Suprapubic skin (tissue), 4 donors: ENCODE measurements at regions not wholly inside any gene's neighbourhood (a gene's known extent, or its start where the extent isn't known, plus 50 kb on each side); places are given as distances from the start of the nearest gene placed in this dataset.

Experiments used
- DNase-seq, 2 donors: peaks; one replicate each; pipeline ENCODE4 v3.0.0-alpha.2; 2019; ENCODE audit warnings: low spot score in 2 of 2
- H3K27ac ChIP-seq: fragments of 200-600 bp; sonication (generic); one replicate; pipeline ENCODE4 v1.5.1; 2019
- H3K27me3 ChIP-seq: fragments of 200-600 bp; sonication (generic); one replicate; pipeline ENCODE4 v1.5.1; 2019
- H3K36me3 ChIP-seq: fragments of 200-600 bp; sonication (generic); one replicate; pipeline ENCODE4 v1.5.1; 2019
- H3K4me1 ChIP-seq: fragments of 200-600 bp; sonication (generic); one replicate; pipeline ENCODE4 v1.5.1; 2019
- H3K4me3 ChIP-seq: fragments of 200-600 bp; sonication (generic); one replicate; pipeline ENCODE4 v1.5.1; 2019; ENCODE audit warnings: mild to moderate bottlenecking
- H3K9me3 ChIP-seq: fragments of 200-600 bp; sonication (generic); one replicate; pipeline ENCODE4 v1.5.1; 2019
- EP300 ChIP-seq: sonication (generic); formaldehyde crosslinking; IDR thresholded peaks from one replicate; pipeline ENCODE4 v1.6.1; 2017; ENCODE audit warnings: antibody characterized with exemption
- POLR2A ChIP-seq, 2 donors: fragments of 450-650 bp; IDR thresholded peaks; one replicate each; pipeline ENCODE4 v1.6.1; 2017; ENCODE audit warnings: antibody characterized with exemption in 2 of 2, mild to moderate bottlenecking in 2 of 2, moderate library complexity in 2 of 2
- POLR2AphosphoS5 ChIP-seq, 3 donors: sonication (generic); formaldehyde crosslinking; IDR thresholded peaks; one replicate each; pipeline ENCODE4 v1.6.1; 2017; ENCODE audit warnings: antibody characterized with exemption in 3 of 3
- WGBS: methylation state at CpG from one replicate; pipeline ENCODE4 v1.1.5; 2018; 5-methylcytosine and 5-hydroxymethylcytosine counted together
- TF ChIP-seq, protein P1 (sequence below), 2 donors: fragments of 200-600 bp in 1 of 2; fragments of 450-650 bp in 1 of 2; sonication (generic) in 1 of 2; IDR thresholded peaks; one replicate each; pipeline ENCODE4 v1.5.1; 2016 to 2019; ENCODE audit warnings: antibody characterized with exemption in 2 of 2, mild to moderate bottlenecking in 1 of 2, moderate library complexity in 1 of 2

DNA sequence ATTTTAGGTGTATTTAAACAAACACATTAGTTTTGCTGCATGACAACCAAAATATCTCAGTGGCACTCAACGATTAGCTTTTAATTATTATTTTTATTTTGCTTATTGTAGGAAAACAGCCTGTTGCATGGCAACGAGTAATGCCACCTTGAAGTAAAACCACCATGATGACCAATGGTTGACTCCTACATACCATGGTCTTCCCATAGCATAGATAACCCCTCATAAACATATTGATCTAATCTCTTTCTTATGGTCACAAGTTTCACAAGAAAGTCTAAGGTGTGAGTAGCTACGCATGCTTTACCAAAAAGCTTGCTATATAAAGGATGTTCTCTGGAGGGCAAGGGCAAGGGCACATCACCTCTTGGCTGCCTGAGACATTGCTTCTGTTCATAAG is 61.5 kb upstream of the PTBP2 start:
- WGBS, result 83% methylated on average over 3 of the region's 3 CpGs
- TF ChIP-seq EP300, result no peak
- no peak for TF ChIP-seq POLR2AphosphoS5 (IDR thresholded peaks at IDR 0.05)
- no peak for TF ChIP-seq POLR2A (IDR thresholded peaks at IDR 0.05)
- TF ChIP-seq, protein P1, sequence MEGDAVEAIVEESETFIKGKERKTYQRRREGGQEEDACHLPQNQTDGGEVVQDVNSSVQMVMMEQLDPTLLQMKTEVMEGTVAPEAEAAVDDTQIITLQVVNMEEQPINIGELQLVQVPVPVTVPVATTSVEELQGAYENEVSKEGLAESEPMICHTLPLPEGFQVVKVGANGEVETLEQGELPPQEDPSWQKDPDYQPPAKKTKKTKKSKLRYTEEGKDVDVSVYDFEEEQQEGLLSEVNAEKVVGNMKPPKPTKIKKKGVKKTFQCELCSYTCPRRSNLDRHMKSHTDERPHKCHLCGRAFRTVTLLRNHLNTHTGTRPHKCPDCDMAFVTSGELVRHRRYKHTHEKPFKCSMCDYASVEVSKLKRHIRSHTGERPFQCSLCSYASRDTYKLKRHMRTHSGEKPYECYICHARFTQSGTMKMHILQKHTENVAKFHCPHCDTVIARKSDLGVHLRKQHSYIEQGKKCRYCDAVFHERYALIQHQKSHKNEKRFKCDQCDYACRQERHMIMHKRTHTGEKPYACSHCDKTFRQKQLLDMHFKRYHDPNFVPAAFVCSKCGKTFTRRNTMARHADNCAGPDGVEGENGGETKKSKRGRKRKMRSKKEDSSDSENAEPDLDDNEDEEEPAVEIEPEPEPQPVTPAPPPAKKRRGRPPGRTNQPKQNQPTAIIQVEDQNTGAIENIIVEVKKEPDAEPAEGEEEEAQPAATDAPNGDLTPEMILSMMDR (IDR thresholded peaks at IDR 0.05), result no peak
- Histone ChIP-seq H3K36me3 (no peaks in the 10 kb centered on the region), H3K27ac (no peak overlapping the region), H3K4me1 (no peaks in the 10 kb centered on the region), H3K27me3 (no peaks in the 10 kb centered on the region), H3K4me3 (no peak overlapping the region), H3K9me3 (peaks cover 8% of the 10 kb centered on the region)
- no peak for DNase-seq

DNA sequence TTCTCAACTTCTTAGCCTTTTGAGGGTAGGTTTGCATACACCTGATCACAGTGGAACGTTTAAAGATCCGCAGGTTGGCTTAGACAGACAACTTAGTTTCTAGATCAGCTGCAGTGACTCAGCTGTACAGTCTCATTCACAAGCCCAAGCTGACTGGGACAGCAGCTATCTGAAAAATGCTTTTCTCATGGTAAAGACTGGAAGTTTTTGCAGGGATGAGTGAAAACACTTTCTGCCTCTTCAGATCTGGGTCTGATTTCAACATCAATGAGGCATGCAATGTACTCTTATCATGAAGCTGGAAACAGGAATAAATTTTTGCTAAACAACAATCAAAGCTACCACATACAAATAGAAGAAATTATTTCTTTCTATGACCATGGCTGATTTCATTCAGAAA is 61.1 kb upstream of the PTBP2 start:
- Histone ChIP-seq H3K9me3 (peaks cover 8% of the 10 kb centered on the region), H3K4me1 (no peaks in the 10 kb centered on the region), H3K27me3 (no peaks in the 10 kb centered on the region), H3K36me3 (no peaks in the 10 kb centered on the region), H3K4me3 (no peak overlapping the region), H3K27ac (no peak overlapping the region)
- 78% methylated on average over 2 of the region's 2 CpGs for WGBS
- TF ChIP-seq EP300 (no peak), POLR2A (IDR thresholded peaks at IDR 0.05) (no peak), POLR2AphosphoS5 (IDR thresholded peaks at IDR 0.05) (no peak)
- TF ChIP-seq, protein P1 (IDR thresholded peaks at IDR 0.05), result no peak
- no peak for DNase-seq
